DMS153 (cell line): ENCODE measurements at regions not wholly inside any gene's neighbourhood (a gene's known extent, or its start where the extent isn't known, plus 50 kb on each side); places are given as distances from the start of the nearest gene placed in this dataset.
"Not testable (repeated sequence)": the region's sequence is repeated elsewhere in the genome, so short reads cannot be mapped to it uniquely, and the experiment has no call there.

Experiments used
- DNase-seq: peaks from one replicate; lab custom pipeline; 2025; lab: John Stamatoyannopoulos, UW

DNA sequence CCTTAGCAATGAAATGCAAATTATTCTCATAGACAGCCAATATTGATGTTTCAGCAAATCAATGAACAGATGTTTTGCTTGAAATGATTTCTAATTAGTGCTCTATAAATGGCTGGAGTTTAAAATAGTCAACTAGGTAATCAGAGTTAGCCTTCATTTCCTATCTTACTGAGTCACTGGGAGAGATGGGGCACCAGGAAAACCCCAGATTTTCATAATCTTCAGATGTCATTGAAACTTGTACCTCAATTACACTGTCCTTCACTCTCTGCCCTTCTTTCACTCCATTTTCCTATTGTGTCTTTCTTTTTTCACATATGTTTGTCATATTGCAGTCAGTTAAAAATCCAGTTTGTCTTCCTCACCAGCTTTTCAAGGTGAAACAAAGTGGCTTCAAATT lies 92.7 kb downstream of the C12orf75 start:
- no peak for DNase-seq

DNA sequence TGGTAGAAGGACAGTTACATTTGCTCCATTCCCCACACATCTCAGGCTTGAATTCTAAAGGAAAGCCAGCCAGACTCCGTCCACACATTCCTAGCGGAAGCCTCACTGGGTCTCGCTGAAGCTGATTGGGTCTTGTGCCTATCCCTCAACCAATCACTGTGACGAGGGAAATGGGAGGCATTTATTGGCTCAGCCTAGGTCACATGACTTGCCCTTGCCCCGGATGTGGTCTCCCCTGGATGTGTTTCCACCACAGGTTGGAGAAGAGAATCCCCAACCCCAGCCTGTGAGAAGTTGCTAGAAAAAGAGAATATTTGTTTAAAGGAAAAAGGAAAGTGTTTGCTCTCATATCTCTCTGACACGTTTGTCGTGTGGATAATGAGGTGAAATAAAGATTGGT lies 93.4 kb downstream of the C12orf75 start:
- no peak for DNase-seq

DNA sequence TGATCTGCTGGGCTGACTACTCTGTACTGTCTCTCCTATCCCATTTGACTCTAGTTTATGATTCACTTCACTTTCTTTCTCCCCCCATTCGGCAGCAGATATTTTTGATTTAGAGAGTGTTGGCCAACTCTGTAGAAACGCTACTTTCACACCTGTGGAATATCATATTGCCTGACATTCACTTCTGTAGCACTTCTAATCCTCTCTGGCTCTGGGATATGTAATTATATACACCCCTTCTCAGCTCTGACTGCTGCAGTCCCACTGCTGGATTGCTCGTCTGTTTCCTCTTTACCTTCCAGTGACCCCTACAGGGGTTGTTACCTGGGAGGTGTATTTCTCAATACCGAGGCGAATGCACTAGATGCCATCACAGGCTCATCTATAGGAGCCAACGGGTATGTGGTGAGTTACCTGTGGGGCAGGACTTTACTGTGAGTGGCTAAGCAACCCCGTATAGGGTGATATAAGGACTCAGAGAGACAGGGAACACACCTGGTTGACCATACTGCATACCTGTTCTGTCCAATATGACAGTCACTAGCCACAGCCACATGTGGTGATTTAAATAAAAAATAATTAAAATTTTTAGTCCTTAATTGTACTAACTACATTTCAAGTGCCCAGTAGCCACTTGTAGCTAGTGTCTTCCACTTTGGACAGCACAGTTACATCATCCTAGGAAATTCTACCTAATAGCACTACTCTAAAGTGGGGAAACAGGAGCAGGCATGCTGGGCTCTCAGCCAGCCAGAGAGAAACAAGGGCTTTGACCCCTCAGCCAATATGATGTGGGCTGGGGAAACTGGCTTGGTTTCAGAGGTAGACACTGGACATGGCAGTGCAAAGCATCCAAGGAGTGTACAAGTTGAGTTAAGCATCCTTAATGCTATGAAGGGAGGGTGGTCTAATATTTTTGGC lies 95.0 kb downstream of the C12orf75 start:
- no peak for DNase-seq

DNA sequence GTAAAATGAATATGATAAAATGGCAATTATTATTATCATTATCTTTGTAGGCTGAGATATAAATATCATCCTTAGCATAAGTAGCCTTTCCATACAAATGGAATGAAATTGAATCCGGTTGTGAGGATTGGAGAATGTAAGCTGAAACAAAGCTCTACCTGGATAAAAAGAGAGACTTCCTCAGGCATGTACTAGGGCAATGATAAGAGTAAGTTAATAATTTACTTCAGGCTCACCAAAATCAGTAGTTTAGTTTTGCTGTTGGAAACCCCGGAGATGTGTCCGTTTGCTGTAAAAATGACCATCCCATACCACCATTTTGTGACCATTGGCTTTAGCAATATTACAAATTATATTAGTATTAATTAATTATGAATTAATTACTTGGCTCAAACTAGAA lies 96.3 kb downstream of the C12orf75 start:
- no peak for DNase-seq

DNA sequence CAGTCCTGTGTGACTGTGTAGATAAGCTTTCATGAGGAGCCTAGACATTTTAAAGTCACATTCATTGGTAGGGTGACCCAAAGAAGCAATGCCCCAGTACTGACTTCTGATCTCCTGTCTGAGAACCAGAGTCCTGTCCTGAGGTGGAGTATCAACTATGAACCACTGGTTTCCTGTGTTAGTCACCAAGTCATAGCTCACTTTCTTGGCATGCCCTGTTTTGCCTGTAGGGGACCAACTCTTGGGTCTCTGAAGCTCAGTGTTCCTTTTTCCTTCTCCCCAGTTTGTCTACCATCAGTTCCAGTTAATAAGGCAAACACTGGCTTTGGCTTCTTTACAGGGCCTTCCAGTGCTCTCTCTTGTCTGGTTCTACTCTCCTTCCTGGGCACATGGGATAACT lies 97.4 kb downstream of the C12orf75 start:
- no peak for DNase-seq

DNA sequence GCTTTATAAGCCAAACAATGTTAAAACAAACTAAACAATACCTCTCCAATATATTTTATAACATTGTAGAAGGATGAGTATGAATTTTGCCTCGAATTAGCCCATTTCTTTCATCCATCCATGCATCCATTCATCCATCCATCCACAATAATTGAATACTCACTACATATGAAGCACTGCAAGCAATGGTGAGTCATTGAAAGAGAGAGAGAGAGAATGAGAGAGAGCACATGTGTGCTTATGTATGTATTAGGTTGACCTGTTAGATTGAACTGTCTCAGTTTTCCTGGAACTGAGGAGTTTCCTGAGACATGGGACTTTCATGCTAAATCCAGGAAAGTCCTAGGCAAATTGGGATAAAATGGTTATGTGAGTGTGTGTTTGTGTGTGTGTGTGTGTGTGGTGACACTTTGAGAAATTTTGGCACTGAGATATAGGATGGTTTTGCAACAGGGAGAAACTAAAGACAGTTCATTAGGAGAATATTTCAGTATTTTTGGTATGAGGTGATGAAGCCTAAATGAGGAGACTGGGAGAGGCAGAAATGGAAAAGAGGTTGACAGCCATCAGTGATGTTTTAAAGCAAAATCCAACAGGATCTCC lies 98.4 kb downstream of the C12orf75 start:
- no peak for DNase-seq

DNA sequence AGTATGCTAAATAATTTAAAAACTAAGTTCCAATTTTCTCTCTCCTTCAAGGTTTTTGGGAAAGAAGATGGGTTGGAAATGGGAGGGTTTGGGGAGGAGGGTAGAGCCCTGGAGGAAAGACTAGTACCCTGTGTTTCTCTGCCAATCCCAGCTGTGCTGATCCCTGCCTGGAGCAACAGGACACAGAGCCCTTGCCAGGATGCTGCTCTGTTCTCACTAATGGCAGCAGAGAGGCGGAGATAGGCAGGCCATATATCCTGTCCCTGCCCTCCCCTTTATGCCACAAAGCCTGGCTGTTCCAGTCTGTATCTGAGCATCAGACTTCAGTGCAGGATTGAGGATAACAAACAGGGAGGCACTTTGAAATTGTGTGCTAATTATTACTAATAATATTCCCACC lies 99.0 kb downstream of the C12orf75 start:
- no peak for DNase-seq

DNA sequence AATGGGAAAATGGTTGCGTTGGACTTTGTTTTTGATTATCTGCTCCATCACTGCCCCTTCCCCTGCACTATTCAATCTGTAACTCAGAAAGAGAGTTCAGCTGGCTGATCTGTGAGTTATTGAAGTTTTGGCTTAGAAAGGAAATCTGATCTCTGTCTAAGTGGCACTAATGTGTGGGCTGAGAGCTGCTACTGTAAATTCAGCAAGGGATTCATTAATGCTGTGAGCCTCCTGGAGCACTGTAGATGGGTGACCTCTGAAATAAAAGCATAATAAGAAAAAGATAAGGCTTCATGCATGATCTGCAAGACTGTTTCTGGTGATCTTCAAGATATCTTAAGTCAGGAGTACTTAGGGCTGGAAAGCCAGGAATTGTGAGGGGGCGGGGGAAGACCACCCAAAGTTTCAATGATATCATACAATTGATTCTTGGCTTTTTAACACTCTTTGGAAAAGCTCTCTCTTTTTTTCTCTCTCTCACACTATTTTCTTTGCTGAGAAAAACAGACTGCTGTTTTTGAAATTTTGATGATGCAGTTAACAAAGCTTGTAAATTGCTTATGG lies 101.1 kb downstream of the C12orf75 start:
- no peak for DNase-seq

DNA sequence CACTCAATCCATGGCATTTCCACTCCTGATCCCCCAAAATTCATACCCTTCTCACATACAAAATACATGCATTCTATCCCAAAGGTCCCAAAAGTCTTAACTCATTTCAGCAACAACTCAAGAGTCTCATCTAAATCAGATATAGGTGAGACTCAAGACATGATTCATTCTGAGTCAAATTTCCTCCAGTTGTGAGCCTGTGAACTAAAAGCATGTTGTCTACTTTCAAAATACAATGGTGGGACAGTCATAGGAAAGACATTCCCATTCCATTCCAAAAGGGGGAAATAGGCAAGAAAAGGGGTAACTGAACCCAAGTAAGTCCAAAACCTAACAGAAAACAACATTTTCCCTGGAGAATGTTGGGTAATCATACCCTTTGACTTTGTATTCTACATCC lies 103.3 kb downstream of the C12orf75 start:
- DNase-seq: no peak

DNA sequence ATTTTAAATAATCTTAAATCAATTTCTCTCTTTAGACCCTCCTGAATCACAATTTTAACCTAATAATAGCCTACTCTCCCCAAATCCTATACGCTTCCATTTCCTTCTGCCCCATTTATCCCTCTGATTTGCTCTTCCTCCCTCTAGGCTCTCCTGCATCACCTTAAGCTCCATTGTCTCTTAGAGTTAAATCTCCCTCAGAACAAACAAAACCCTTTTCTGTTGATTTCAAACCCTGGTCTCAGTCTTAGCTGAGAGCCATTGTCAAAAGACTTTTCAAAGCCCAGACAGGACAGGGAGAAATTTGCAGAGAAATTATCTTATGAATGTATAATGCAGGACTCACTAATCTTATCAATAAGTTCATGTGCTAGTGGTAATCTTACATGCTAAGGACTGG lies 106.1 kb downstream of the C12orf75 start:
- DNase-seq: no peak

DNA sequence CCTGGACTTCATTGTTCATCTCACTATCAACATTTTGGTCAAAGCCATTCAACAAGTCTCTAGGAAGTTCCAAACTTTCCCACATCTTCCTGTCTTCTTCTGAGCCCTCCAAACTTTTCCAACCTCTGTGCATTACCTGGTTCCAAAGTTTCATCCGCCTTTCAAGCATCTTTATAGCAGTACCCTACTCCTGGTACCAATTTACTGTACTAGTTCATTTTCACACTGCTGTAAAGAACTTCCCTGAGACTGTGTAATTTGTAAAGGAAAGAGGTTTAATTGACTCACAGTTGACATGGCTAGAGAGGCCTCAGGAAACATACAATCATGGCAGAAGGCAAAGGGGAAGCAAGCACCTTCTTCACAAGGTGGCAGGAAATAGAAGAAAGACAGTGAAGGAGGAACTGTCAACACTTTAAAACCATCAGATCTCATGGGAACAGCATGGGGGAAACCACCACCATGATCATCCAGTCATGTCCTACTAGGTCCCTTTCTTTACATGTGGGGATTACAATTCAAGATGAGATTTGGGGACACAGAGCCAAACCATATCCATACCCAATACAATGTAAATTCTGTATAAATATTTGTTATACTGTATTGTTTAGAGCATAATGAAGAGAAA lies 109.7 kb downstream of the C12orf75 start:
- DNase-seq: no peak

DNA sequence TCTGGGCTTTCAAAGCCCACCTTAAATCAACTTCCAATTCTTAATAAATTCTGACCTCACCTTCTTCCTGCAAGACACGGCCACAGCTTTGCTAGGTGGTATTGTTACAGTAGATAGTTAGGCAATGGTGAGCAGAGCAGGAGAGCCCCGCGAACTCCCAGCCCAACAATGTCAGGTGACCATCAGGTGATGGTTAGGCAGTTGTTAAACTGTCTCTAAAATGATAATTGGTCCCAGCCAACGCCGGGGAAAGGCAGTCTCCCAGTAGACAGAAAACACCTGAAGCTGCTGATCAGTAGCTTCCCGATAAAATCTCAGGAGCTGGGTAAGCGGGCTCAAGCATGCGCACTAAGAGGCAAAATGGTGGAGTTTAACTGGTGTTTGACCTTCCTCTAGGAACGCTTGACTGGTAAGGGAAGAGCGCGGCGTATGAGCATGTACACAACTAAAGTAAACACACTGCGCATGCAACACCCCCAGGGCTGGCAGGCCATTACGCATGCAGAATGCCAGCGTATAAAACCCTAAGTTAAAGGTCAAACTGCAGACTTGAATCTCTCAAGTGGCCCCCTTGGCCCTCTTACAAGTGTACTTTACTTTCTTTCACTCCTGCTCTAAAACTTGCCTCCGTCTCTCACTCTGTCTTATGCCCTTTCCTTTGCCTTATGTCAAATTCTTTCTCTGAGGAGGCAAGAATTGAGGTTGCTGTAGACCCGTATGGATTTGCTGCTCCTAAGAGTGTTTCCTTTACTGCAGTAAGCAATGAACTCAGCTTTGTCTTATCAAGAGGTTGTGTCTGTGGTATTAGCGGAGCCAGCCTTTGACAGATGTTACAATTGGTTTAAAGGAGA lies 113.5 kb downstream of the C12orf75 start:
- no peak for DNase-seq

DNA sequence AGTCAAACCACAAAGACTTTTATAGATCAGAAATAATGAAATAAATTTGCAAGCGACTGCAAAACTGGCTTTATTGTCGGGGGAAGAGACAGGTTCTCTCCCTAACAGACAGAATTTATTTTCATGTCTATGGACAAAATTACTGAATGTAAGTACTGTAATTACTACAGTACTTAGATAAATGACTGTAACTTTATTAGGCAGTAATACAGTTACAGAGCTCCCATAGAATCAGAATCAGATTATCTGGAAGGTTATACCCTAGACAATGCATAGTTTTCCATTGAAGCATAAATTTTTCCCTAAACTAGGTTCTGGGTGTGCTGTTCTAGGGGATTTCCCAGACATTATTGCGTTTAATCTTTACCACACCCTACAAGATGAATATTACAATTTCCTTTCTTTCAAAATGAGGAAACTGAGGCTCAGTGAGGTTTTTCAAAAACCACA lies 114.2 kb downstream of the C12orf75 start:
- no peak for DNase-seq

DNA sequence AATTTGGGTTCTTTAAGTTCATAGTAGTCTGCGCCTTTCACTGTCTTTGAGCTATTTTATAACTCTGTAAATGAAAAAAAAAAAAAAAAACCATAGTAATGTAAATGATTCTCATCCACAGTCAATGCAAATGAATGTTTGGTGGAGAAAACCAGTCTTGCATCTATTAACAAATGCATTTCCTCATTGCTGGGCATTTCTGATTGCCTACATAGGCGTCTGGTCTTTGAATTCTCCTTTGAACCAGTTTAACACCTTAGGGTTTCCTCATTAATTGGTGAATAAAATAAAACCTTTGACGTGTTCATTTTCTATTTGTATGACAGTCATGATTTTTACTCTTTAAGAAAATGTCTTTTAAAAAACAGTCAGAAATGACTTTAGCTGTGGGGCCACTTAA lies 114.8 kb downstream of the C12orf75 start:
- no peak for DNase-seq

DNA sequence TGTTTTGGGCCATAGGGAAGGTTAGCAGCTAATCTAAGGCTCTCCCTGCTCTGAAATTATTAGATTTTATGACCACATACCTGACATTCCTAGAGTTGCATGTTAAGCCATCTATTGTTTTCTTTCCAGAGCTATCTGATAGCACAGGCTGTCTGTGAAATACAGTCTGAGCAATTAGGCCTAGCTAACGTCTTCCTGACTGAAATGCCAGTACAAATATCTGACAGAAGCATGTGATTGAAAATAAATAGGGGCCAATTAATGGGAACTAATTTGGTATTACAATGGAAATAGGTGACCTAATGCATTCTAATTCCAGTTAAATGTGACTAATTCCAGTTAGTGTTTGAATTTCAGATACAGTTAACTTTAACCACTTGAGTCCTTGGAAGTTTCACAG lies 115.2 kb downstream of the C12orf75 start:
- no peak for DNase-seq

DNA sequence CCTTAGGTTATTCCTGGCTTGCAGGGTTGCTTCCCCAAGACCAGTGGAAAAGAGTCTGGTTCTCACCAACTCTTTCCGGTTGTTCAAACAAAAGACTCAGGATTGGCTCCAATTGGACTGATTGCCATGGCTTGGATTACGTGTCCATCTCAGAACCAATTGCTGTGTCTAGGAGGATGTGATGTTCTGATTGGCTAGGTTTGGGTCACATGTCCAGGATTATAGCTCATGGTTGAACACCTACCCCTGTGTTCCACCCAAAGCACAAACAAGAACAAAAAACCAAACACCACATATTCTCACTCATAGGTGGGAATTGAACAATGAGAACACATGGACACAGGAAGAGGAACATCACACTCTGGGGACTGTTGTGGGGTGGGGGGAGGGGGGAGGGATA lies 116.0 kb downstream of the C12orf75 start:
- not testable (repeated sequence) for DNase-seq

DNA sequence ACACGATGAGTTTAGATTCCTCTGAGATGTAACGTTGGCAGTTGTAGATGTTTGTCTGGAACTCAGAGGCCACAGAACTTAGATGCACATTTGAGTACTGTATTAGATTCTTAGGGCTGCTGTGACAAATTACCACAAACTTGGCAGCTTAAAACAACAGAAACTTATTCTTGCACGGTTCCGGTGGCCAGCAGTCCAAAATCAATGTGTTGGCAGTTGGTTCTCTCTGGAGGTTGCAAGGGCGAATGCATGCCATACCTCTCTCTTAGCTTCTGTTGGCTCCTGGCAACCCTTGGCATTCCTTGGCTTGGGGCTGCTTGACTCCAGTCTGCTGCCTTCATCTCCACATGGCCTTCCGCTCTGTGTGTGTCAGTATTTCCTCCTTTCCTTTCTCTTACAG lies 118.9 kb downstream of the C12orf75 start:
- DNase-seq: no peak

DNA sequence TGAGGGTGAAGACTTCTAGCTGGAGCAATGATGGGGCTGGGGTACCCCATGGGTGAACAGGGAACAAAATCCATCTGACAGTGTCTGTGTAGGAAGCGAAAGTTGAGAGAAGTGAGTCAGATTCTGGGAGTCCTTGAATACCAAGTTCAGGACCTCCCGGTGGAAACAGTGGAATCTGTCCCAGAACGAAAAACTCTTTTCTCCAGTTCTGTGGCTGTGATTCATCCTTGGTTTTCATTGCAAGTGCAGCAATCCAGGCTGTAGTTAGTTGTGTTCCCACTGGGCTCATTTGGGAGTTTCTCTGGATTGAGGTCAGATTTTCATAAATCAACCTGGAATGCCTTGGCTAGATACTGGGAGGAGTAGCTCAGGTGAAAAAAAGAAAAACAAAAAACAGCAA lies 120.7 kb downstream of the C12orf75 start:
- no peak for DNase-seq

DNA sequence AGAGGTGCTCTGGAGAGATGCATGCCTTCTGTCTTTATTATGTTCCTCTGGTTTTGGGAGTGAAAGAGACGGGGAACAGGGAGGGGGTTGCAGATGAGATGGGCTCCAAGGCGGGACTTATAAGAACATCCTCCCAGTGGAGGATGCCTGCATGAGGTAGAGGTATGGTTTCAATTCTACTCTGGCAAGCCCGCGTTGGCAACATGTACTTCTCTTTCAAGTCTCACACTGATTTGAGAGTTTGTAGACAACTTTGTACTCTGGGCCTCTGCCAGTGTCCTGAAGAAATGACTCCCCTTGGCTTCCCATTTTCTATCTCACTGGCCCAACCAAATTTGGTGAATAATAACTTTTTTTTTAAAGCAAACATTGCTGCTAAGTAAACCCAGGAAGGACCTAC lies 121.3 kb downstream of the C12orf75 start:
- no peak for DNase-seq

DNA sequence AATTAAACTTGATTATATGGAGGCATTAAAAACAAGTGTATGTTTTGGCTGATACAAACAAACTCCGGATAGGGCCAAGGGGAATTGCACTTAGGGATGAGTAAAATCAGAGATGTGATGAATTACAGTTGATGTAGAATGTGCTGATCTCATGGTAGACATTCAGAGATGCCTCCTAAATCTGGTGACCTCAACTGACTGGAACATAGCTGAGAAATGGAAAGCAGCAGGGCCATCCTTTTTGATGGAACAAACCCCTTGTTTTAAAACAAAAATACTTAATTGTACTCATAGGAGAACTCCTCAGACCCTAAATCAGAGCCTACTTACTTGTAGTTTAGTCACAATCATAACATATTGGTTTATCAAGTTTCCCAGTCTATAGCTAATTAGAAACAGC lies 122.8 kb downstream of the C12orf75 start:
- no peak for DNase-seq

DNA sequence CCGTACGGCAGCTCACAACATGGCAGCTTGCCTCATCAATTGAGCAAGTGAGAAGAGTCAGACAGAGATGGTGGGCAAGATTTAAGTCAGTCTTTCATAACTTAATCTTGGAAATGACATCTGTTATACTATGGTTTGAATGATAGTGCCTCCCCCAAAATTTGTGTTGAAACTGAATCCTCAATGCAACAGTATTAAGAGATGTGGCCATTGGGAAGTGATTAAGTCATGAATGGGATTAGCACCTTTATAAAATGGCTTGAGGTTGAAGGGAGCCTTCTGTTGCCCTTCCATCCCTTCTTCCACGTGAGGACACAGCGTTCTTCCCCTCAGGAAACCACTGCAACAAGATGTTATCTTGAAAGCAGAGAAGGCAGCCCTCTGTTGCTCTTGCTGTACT lies 124.2 kb downstream of the C12orf75 start:
- no peak for DNase-seq

DNA sequence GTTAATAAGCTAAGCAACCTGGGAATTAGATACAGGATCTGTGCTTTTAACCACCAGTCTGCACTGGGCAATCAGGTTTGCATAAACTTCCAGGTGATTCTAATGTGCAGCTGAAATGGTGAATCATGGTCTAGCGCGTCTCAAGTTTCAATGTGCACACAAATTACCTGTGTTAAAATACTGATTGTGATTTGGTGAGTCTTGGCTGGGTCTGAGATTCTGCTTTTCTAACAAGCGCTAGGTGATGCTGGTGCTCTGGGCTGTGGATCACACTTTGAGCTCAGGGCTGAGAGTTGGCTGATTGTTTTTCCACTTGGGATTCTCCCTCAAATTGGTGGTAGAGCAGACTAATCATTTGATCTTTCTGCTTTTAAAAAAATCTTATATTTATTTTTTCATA lies 124.8 kb downstream of the C12orf75 start:
- DNase-seq: peak; percentile 55
